HG03103 (cell line): ENCODE measurements at regions not wholly inside any gene's neighbourhood (a gene's known extent, or its start where the extent isn't known, plus 50 kb on each side); places are given as distances from the start of the nearest gene placed in this dataset.
"Not testable (repeated sequence)": the region's sequence is repeated elsewhere in the genome, so short reads cannot be mapped to it uniquely, and the experiment has no call there.

Experiments used
- ATAC-seq: cut with Tn5 transposase; IDR thresholded peaks from one replicate; pipeline ENCODE4 v1.9.1; 2021; ENCODE audit warnings: low read depth; ENCODE audit not compliant: unreplicated experiment

GRCh38 chr1:96220651-96221050, 500.9 kb upstream of the PTBP2 start:
- ATAC-seq = no peak

GRCh38 chr1:96222701-96223100, 498.9 kb upstream of the PTBP2 start:
- no peak for ATAC-seq

GRCh38 chr1:96224229-96224628, 497.4 kb upstream of the PTBP2 start:
- ATAC-seq = not testable (repeated sequence)

- ATAC-seq = no peak
These were observed 488.2 kb upstream of the PTBP2 start for GRCh38 chr1:96233422-96233821.

GRCh38 chr1:96234299-96234698, 487.3 kb upstream of the PTBP2 start:
- no peak for ATAC-seq

- ATAC-seq = no peak
These were observed 485.3 kb upstream of the PTBP2 start for GRCh38 chr1:96236156-96236739.

GRCh38 chr1:96238426-96238825, 483.2 kb upstream of the PTBP2 start:
- no peak for ATAC-seq

GRCh38 chr1:96240438-96240837, 481.1 kb upstream of the PTBP2 start:
- no peak for ATAC-seq

GRCh38 chr1:96253246-96254035, 468.1 kb upstream of the PTBP2 start:
- ATAC-seq = no peak

GRCh38 chr1:96256130-96256790, 465.3 kb upstream of the PTBP2 start:
- ATAC-seq = no peak

GRCh38 chr1:96259399-96259798, 462.2 kb upstream of the PTBP2 start:
- ATAC-seq = no peak

- no peak for ATAC-seq
These were observed 440.1 kb upstream of the PTBP2 start for GRCh38 chr1:96281491-96281890.

GRCh38 chr1:96290033-96290432, 431.6 kb upstream of the PTBP2 start:
- no peak for ATAC-seq

GRCh38 chr1:96290801-96291200, 430.8 kb upstream of the PTBP2 start:
- ATAC-seq = no peak

GRCh38 chr1:96291468-96291867, 430.1 kb upstream of the PTBP2 start:
- no peak for ATAC-seq

- ATAC-seq = no peak
These were observed 429.4 kb upstream of the PTBP2 start for GRCh38 chr1:96292141-96292540.

- no peak for ATAC-seq
These were observed 424.6 kb upstream of the PTBP2 start for GRCh38 chr1:96296991-96297390.

GRCh38 chr1:96306809-96307560, 414.6 kb upstream of the PTBP2 start:
- ATAC-seq = no peak

- no peak for ATAC-seq
These were observed 413.3 kb upstream of the PTBP2 start for GRCh38 chr1:96308314-96308713.

- ATAC-seq = no peak
These were observed 411.8 kb upstream of the PTBP2 start for GRCh38 chr1:96309783-96310182.

- ATAC-seq = no peak
These were observed 408.4 kb upstream of the PTBP2 start for GRCh38 chr1:96313216-96313615.
